HCT116 (cell line): ENCODE measurements at regions not wholly inside any gene's neighbourhood (a gene's known extent, or its start where the extent isn't known, plus 50 kb on each side); places are given as distances from the start of the nearest gene placed in this dataset.

Experiments
- ATAC-seq: fragments of 200-7000 bp; cut with Tn5 transposase; 2 replicates; pipeline ENCODE4 v1.9.1; 2020; ENCODE audit warnings: mild to moderate bottlenecking, moderate library complexity
- BruUV-seq: library from RNA; stranded (reverse); fragments of 400-500 nt; replicated peaks from 2 replicates; lab custom pipeline; 2021; lab: Mats Ljungman, UMichigan
- CTCF ChIA-PET: fragments of 300-600 bp; sonication (Branson Sonifier 250); formaldehyde crosslinking; loops from one replicate; lab custom pipeline; 2021; ENCODE audit warnings: antibody characterized with exemption; lab: Charles Lee
- POLR2A ChIA-PET: fragments of 300-600, 350-600 bp; sonication (Branson Sonifier 250); formaldehyde crosslinking; loops from one replicate; lab custom pipeline; 2021; ENCODE audit warnings: antibody characterized with exemption; lab: Charles Lee
- RAD21 ChIA-PET, 2 experiments: fragments of 300-600 bp; sonication (Branson Sonifier 250); formaldehyde crosslinking; loops; one replicate each; lab custom pipeline; 2023; ENCODE audit warnings: low total read pairs in 2 of 2; ENCODE audit not compliant: uncharacterized antibody in 2 of 2, unreplicated experiment in 2 of 2, low non-redundant PET in 1 of 2; lab: Charles Lee
- DNase-seq: peaks from one replicate; pipeline ENCODE4 v3.0.0-alpha.2; 2010; ENCODE audit warnings: low read depth, low spot score
- H2AFZ ChIP-seq: fragments of 200-600 bp; shearing (Covaris generic), sonication (generic); 2 replicates; pipeline ENCODE4 v1.6.1; 2017; ENCODE audit warnings: low read depth, mixed run types, mixed read lengths, antibody characterized with exemption, low read length; ENCODE audit not compliant: poor library complexity, severe bottlenecking
- H3K27ac ChIP-seq: 2 replicates; pipeline ENCODE4 v1.5.1; 2012; ENCODE audit warnings: low read depth, low read length
- H3K27me3 ChIP-seq: fragments of 200-600 bp; sonication (generic); 2 replicates; pipeline ENCODE4 v1.6.1; 2016; ENCODE audit warnings: mixed run types, low read length, mixed read lengths; ENCODE audit not compliant: insufficient read depth
- H3K36me3 ChIP-seq, 2 experiments: fragments of 200-500 bp in 1 of 2; fragments of 200-600 bp in 1 of 2; sonication (Bioruptor generic) in 1 of 2; sonication (generic) in 1 of 2; 2 replicates each; pipeline versions ENCODE4 v1.5.1 to v1.6.1; 2014 to 2016; ENCODE audit warnings: low read length in 2 of 2, inconsistent platforms in 1 of 2, mixed read lengths in 1 of 2, mixed run types in 1 of 2; ENCODE audit not compliant: insufficient read depth in 2 of 2, control insufficient read depth in 1 of 2
- H3K4me1 ChIP-seq, 2 experiments: fragments of 200-600 bp in 1 of 2; sonication (generic) in 1 of 2; 2 replicates each; pipeline versions ENCODE4 v1.5.1 to v1.6.1; 2012 to 2017; ENCODE audit warnings: low read length in 2 of 2, inconsistent platforms in 1 of 2, mild to moderate bottlenecking in 1 of 2, mixed read lengths in 1 of 2, mixed run types in 1 of 2, moderate library complexity in 1 of 2; ENCODE audit not compliant: insufficient read depth in 2 of 2, control insufficient read depth in 1 of 2
- H3K4me2 ChIP-seq: fragments of 200-600 bp; sonication (generic); 2 replicates; pipeline ENCODE4 v1.6.1; 2017; ENCODE audit warnings: mixed run types, low read length, mixed read lengths
- H3K4me3 ChIP-seq, 2 experiments: fragments of 200-600 bp in 1 of 2; sonication (generic) in 1 of 2; replicated peaks in 1 of 2; 2 replicates each; pipeline ENCODE4 v1.5.1; 2011 to 2016; ENCODE audit warnings: low read length in 2 of 2, control low read depth in 1 of 2, low read depth in 1 of 2, mild to moderate bottlenecking in 1 of 2, mixed read lengths in 1 of 2, mixed run types in 1 of 2
- H3K79me2 ChIP-seq: fragments of 200-600 bp; sonication (generic); 2 replicates; pipeline ENCODE4 v1.6.1; 2017; ENCODE audit warnings: mild to moderate bottlenecking, mixed run types, low read length, moderate library complexity, mixed read lengths; ENCODE audit not compliant: insufficient read depth
- H3K9ac ChIP-seq: fragments of 200-600 bp; sonication (generic); 2 replicates; pipeline ENCODE4 v1.6.1; 2016; ENCODE audit warnings: low read length, mixed read lengths
- H3K9me2 ChIP-seq: fragments of 200-600 bp; sonication (generic), shearing (Covaris generic); 2 replicates; pipeline ENCODE4 v1.6.1; 2017; ENCODE audit warnings: mixed run types, mild to moderate bottlenecking, moderate library complexity; ENCODE audit not compliant: insufficient read depth
- H3K9me3 ChIP-seq, 2 experiments: fragments of 200-500 bp in 1 of 2; fragments of 200-600 bp in 1 of 2; sonication (Bioruptor generic) in 1 of 2; sonication (generic) in 1 of 2; 2 replicates each; pipeline ENCODE4 v1.6.1; 2014 to 2017; ENCODE audit warnings: low read length in 2 of 2, mixed read lengths in 2 of 2, inconsistent platforms in 1 of 2, low read depth in 1 of 2, mild to moderate bottlenecking in 1 of 2, mixed run types in 1 of 2, moderate library complexity in 1 of 2; ENCODE audit not compliant: control insufficient read depth in 1 of 2, insufficient read depth in 1 of 2
- H4K20me1 ChIP-seq: fragments of 200-600 bp; sonication (generic), shearing (Covaris generic); 2 replicates; pipeline ENCODE4 v1.6.1; 2017; ENCODE audit warnings: mixed run types, mild to moderate bottlenecking, moderate library complexity; ENCODE audit not compliant: insufficient read depth
- ATF3 ChIP-seq: IDR thresholded peaks from 2 replicates; pipeline ENCODE4 v1.6.1; 2012
- CBX3 ChIP-seq: IDR thresholded peaks from 2 replicates; pipeline ENCODE4 v1.6.1; 2012; ENCODE audit warnings: low read depth
- CEBPB ChIP-seq: IDR thresholded peaks from 2 replicates; pipeline ENCODE4 v1.6.1; 2012; ENCODE audit warnings: low read depth
- EGR1 ChIP-seq: IDR thresholded peaks from 2 replicates; pipeline ENCODE4 v1.6.1; 2012; ENCODE audit warnings: low read depth
- ELF1 ChIP-seq: IDR thresholded peaks from 2 replicates; pipeline ENCODE4 v1.6.1; 2012; ENCODE audit warnings: low read depth, borderline replicate concordance
- EZH2 ChIP-seq: fragments of 200-600 bp; sonication (generic); IDR thresholded peaks from 2 replicates; pipeline ENCODE4 v1.6.1; 2017; ENCODE audit warnings: antibody characterized with exemption, mixed run types
- EZH2phosphoT487 ChIP-seq: fragments of 200-600 bp; IDR thresholded peaks from 2 replicates; pipeline ENCODE4 v1.6.1; 2018; ENCODE audit warnings: antibody characterized with exemption, borderline replicate concordance
- FOSL1 ChIP-seq: IDR thresholded peaks from 2 replicates; pipeline ENCODE4 v1.6.1; 2012; ENCODE audit warnings: low read depth
- POLR2A ChIP-seq: IDR thresholded peaks from 2 replicates; pipeline ENCODE4 v1.7.0; 2011; ENCODE audit warnings: borderline replicate concordance; ENCODE audit not compliant: insufficient read depth, insufficient read length; ENCODE audit errors: extremely low read depth
- RAD21 ChIP-seq: IDR thresholded peaks from 2 replicates; pipeline ENCODE4 v1.6.1; 2012; ENCODE audit warnings: low read depth, mild to moderate bottlenecking
- REST ChIP-seq: IDR thresholded peaks from 2 replicates; pipeline ENCODE4 v1.6.1; 2012; ENCODE audit warnings: low read depth
- SP1 ChIP-seq: IDR thresholded peaks from 2 replicates; pipeline ENCODE4 v1.6.1; 2012; ENCODE audit warnings: low read depth
- SRF ChIP-seq: IDR thresholded peaks from 2 replicates; pipeline ENCODE4 v1.6.1; 2012; ENCODE audit warnings: low read depth
- TCF7L2 ChIP-seq: IDR thresholded peaks from 2 replicates; pipeline ENCODE4 v1.7.0; 2011; ENCODE audit warnings: borderline replicate concordance, inconsistent platforms; ENCODE audit not compliant: insufficient read depth, insufficient read length; ENCODE audit errors: extremely low read depth
- ZBTB33 ChIP-seq: IDR thresholded peaks from 2 replicates; pipeline ENCODE4 v1.6.1; 2011; ENCODE audit warnings: mild to moderate bottlenecking, low read length, moderate library complexity; ENCODE audit not compliant: insufficient replicate concordance; ENCODE audit errors: extremely low read depth
- ZFX ChIP-seq: fragments of 450-650 bp; IDR thresholded peaks from 2 replicates; pipeline ENCODE4 v1.6.1; 2017
- ZNF274 ChIP-seq: fragments of 200-500 bp; sonication (Bioruptor generic); IDR thresholded peaks from 2 replicates; pipeline ENCODE4 v1.6.1; 2014; ENCODE audit warnings: mild to moderate bottlenecking, low read depth, low read length, inconsistent platforms
- intact Hi-C: fragments of 100-400 bp; cut with micrococcal nuclease; formaldehyde crosslinking; loops from 2 replicates; pipeline ENCODE4 v1.10.0; 2022

- POLR2A ChIA-PET = no interaction called here
- H4K20me1 ChIP-seq = no peaks in the 10 kb centered on the region
- H3K27me3 ChIP-seq = no peaks in the 10 kb centered on the region
- H3K9me2 ChIP-seq = no peaks in the 10 kb centered on the region
- H3K27ac ChIP-seq = no peak overlapping the region
- no peak overlapping the region for H3K9ac ChIP-seq
- H3K4me2 ChIP-seq = no peak overlapping the region
- RAD21 ChIA-PET = no interaction called here
- no peaks in the 10 kb centered on the region for H3K79me2 ChIP-seq
- ATAC-seq (no peak), DNase-seq (no peak)
- TF ChIP-seq REST = no peak
- TF ChIP-seq POLR2A = no peak
- TF ChIP-seq TCF7L2 = no peak
- TF ChIP-seq ZFX = no peak
- no peak for TF ChIP-seq SRF
- no peak for TF ChIP-seq EZH2
- no peak for TF ChIP-seq EGR1
- TF ChIP-seq EZH2phosphoT487 = no peak
- TF ChIP-seq ZBTB33 = no peak
- no peak for TF ChIP-seq CEBPB
- no peak for TF ChIP-seq FOSL1
- TF ChIP-seq RAD21 = no peak
- no peak for TF ChIP-seq SP1
- TF ChIP-seq ZNF274 = no peak
- TF ChIP-seq ATF3 = no peak
- no peak for TF ChIP-seq CBX3
- TF ChIP-seq ELF1 = no peak
- H3K4me1 ChIP-seq = no peaks in the 10 kb centered on the region
- no TSS peak for BruUV-seq
- H2AFZ ChIP-seq = no peak overlapping the region
- intact Hi-C loops = no loop called here
- peaks cover 17 to 34% of the 10 kb centered on the region in 2 experiments; a peak in 2 of 4 replicates for H3K9me3 ChIP-seq
- no peaks in the 10 kb centered on the region for H3K36me3 ChIP-seq
- CTCF ChIA-PET = no interaction called here
- H3K4me3 ChIP-seq = no peak overlapping the region
These were observed 629.3 kb upstream of the ADAMTS5 start for GRCh38 chr21:27596196-27596595.
